ENCODE measurements at regions not wholly inside any gene's neighbourhood (a gene's known extent, or its start where the extent isn't known, plus 50 kb on each side); places are given as distances from the start of the nearest gene placed in this dataset.

DNA sequence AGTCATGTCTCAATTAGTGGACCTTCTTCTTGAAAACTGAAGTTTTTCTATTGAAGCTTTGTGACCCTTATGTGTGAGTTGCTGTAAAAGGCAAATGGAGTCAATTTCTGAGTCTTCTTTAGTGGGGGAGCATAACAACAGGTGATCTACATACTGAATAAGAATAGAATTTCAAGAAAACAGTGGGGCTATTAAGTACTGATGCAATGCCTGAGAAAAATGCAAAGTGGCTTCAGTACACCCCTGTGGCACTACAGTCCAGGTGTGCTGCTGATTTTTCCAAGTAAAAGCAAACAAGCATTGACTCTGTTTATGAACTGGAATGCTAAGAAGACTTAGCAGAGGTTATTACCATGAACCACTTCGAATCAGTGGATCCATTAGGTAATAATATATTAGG, 328.0 kb upstream of the PABPC4L start:
- TF ChIP-seq, protein P1, sequence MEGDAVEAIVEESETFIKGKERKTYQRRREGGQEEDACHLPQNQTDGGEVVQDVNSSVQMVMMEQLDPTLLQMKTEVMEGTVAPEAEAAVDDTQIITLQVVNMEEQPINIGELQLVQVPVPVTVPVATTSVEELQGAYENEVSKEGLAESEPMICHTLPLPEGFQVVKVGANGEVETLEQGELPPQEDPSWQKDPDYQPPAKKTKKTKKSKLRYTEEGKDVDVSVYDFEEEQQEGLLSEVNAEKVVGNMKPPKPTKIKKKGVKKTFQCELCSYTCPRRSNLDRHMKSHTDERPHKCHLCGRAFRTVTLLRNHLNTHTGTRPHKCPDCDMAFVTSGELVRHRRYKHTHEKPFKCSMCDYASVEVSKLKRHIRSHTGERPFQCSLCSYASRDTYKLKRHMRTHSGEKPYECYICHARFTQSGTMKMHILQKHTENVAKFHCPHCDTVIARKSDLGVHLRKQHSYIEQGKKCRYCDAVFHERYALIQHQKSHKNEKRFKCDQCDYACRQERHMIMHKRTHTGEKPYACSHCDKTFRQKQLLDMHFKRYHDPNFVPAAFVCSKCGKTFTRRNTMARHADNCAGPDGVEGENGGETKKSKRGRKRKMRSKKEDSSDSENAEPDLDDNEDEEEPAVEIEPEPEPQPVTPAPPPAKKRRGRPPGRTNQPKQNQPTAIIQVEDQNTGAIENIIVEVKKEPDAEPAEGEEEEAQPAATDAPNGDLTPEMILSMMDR (IDR thresholded peaks at IDR 0.05) = no peak
- no peak for TF ChIP-seq EP300 (IDR thresholded peaks at IDR 0.05)
